SW480 (cell line): ENCODE measurements at regions not wholly inside any gene's neighbourhood (a gene's known extent, or its start where the extent isn't known, plus 50 kb on each side); places are given as distances from the start of the nearest gene placed in this dataset.
"Not testable (repeated sequence)": the region's sequence is repeated elsewhere in the genome, so short reads cannot be mapped to it uniquely, and the experiment has no call there.

ENCODE experiments used
- DNase-seq: peaks from one replicate; pipeline ENCODE4 v3.0.0-alpha.2; 2016; ENCODE audit warnings: low spot score

GRCh38 chr2:143952536-143952935, 567.4 kb downstream of the ZEB2 start:
- DNase-seq = no peak

- no peak for DNase-seq
These were observed 569.2 kb downstream of the ZEB2 start for GRCh38 chr2:143950704-143951103.

- DNase-seq = no peak
These were observed 570.6 kb downstream of the ZEB2 start for GRCh38 chr2:143949121-143949848.

GRCh38 chr2:143948710-143949109, 571.2 kb downstream of the ZEB2 start:
- DNase-seq = no peak

GRCh38 chr2:143946436-143947391, 573.2 kb downstream of the ZEB2 start:
- DNase-seq = peak; percentile 20

- no peak for DNase-seq
These were observed 577.4 kb downstream of the ZEB2 start for GRCh38 chr2:143942486-143942885.

GRCh38 chr2:143940720-143941119, 579.2 kb downstream of the ZEB2 start:
- no peak for DNase-seq

GRCh38 chr2:143939626-143940330, 580.1 kb downstream of the ZEB2 start:
- no peak for DNase-seq

GRCh38 chr2:143937723-143938350, 582.1 kb downstream of the ZEB2 start:
- no peak for DNase-seq

GRCh38 chr2:143936848-143937722, 582.8 kb downstream of the ZEB2 start:
- DNase-seq = no peak

GRCh38 chr2:143936538-143936847, 583.4 kb downstream of the ZEB2 start:
- DNase-seq = no peak

- no peak for DNase-seq
These were observed 584.5 kb downstream of the ZEB2 start for GRCh38 chr2:143935482-143935752.

- no peak for DNase-seq
These were observed 585.1 kb downstream of the ZEB2 start for GRCh38 chr2:143934626-143935481.

- no peak for DNase-seq
These were observed 585.9 kb downstream of the ZEB2 start for GRCh38 chr2:143933946-143934569.

GRCh38 chr2:143930891-143931290, 589.0 kb downstream of the ZEB2 start:
- no peak for DNase-seq

- no peak for DNase-seq
These were observed 591.3 kb downstream of the ZEB2 start for GRCh38 chr2:143928613-143929012.

- no peak for DNase-seq
These were observed 591.7 kb downstream of the ZEB2 start for GRCh38 chr2:143928184-143928583.

- no peak for DNase-seq
These were observed 593.2 kb downstream of the ZEB2 start for GRCh38 chr2:143926736-143927135.

- DNase-seq = not testable (repeated sequence)
These were observed 597.6 kb downstream of the ZEB2 start for GRCh38 chr2:143922261-143922830.
